ENCODE measurements at regions not wholly inside any gene's neighbourhood (a gene's known extent, or its start where the extent isn't known, plus 50 kb on each side); places are given as distances from the start of the nearest gene placed in this dataset.
"Not testable (repeated sequence)": the region's sequence is repeated elsewhere in the genome, so short reads cannot be mapped to it uniquely, and the experiment has no call there.

DNA sequence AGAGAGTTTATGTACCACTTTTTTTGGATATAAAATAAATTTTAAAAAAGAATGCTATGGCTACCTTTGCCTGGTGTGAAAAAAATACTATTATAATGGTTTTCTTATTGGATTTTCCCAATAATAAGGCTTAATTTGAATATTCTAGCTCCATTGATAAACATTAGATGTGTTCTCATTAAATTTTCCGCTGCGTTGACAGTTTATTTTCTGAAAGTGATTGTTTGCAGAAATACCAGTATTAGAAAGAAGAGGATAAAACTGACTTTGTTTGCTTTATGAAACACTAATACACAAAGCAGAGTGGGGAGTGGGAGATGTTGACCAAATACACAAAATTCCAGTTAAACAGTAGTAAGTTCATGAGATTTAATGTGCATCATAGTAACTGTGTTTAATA lies 433.3 kb upstream of the TMEFF2 start:
- DNase-seq (ENCODE audit: low read depth): no peak
- no peak overlapping the region for H3K4me3 ChIP-seq (ENCODE audit: low read depth, low read length)
- TF ChIP-seq, protein P1, sequence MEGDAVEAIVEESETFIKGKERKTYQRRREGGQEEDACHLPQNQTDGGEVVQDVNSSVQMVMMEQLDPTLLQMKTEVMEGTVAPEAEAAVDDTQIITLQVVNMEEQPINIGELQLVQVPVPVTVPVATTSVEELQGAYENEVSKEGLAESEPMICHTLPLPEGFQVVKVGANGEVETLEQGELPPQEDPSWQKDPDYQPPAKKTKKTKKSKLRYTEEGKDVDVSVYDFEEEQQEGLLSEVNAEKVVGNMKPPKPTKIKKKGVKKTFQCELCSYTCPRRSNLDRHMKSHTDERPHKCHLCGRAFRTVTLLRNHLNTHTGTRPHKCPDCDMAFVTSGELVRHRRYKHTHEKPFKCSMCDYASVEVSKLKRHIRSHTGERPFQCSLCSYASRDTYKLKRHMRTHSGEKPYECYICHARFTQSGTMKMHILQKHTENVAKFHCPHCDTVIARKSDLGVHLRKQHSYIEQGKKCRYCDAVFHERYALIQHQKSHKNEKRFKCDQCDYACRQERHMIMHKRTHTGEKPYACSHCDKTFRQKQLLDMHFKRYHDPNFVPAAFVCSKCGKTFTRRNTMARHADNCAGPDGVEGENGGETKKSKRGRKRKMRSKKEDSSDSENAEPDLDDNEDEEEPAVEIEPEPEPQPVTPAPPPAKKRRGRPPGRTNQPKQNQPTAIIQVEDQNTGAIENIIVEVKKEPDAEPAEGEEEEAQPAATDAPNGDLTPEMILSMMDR (IDR thresholded peaks at IDR 0.05; ENCODE audit: insufficient read depth, low read depth, low read length): no peak

DNA sequence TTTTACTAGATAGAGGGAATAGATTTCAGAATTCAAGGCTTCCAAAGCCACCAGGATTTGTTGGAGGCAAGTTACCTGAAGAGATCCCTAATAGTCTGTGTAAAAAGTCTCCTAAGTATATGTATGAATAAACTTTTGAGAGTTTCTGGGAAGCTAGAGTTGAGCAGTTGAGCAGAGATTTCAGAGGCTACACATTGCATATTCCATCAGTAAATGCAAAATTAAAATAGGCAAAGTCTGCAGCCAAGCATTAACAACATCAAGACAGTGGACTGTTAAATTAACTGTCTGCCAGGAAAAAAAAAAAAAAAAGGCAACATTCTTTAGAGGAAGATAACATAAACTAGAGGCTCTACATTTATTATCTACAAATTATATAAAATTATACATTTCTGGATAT lies 420.4 kb upstream of the TMEFF2 start:
- H3K4me3 ChIP-seq (ENCODE audit: low read depth, low read length): no peak overlapping the region
- no peak for DNase-seq (ENCODE audit: low read depth)
- TF ChIP-seq, protein P1 (IDR thresholded peaks at IDR 0.05; ENCODE audit: insufficient read depth, low read depth, low read length): no peak

DNA sequence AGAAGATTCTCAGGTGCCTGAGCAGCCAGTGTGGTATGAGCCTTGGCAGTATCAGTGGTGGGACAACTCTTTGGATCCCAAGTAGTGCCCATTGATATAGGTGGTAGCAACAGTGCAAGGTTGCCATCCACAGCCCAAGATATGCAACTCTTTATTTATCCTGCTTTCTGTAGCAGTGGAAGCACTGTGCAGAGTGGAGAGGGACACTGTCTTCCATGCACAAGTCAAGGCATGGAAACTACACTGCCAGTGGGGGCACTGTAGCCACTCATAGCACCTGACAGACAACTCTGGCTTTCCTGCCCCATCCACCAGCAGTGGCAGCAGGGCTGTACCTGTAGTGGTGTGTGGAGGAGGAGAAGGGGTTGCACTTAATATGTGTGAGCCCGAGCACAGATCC lies 409.6 kb upstream of the TMEFF2 start:
- H3K4me3 ChIP-seq (ENCODE audit: low read depth, low read length): no peak overlapping the region
- no peak for DNase-seq (ENCODE audit: low read depth)
- TF ChIP-seq, protein P1 (IDR thresholded peaks at IDR 0.05; ENCODE audit: insufficient read depth, low read depth, low read length): no peak

DNA sequence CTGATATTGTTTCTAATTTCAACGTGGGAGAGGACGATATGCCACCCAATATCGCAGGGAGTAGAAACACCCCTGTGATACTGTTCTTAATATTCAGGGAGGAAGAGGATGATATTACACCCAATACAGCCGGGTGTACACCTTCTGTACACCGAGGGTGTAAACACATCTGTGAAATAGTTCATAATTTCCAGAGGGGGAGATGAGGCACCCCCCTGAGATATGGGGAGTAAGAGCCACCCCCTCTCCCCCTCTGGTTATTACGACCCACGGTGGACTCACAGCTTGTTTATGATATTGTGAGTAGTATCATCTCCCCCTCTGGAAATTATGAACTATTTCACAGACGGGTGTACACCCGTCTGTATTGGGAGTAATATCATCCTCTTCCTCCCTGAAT lies 403.9 kb upstream of the TMEFF2 start:
- DNase-seq (ENCODE audit: low read depth); H3K4me3 ChIP-seq (ENCODE audit: low read depth, low read length): not testable (repeated sequence)

DNA sequence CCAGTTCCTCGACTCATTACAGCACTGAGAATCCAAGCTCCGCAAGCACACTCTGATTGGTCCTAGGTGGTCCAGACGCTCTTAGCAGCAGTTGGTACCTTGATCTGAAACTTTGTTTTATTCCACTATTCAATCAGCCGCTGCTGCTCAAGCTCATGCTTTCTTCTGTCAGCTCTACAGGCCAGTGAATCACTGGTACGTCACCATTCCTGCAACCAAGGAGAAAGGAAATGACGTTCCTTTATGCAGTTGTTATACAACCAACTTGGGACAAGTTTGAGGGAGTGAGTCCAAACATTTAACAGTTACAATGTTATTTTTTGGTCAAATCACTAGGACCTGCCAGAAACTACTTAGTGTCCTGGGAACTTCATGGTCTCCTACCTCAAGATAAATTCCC lies 398.8 kb upstream of the TMEFF2 start:
- DNase-seq (ENCODE audit: low read depth): no peak
- no peak overlapping the region for H3K4me3 ChIP-seq (ENCODE audit: low read depth, low read length)
- TF ChIP-seq, protein P1 (IDR thresholded peaks at IDR 0.05; ENCODE audit: insufficient read depth, low read depth, low read length): no peak

DNA sequence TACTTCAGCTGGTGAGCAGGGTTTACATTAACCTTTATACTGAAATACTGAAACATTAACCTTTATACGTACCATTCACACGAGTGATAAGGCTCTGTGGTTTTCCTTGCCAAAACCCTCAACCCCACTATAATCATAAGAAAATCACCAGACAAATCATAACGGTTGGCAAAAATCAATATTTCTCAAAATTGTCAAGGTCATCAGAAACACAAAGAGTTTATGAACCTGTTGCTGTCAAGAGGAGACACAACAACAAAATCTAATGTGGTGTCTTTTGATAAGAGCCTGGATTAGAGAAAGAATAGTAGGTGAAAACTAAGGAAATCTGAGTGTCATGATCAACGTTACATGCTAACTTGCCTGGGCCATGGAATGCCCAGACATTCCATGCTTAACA lies 396.9 kb upstream of the TMEFF2 start:
- no peak for DNase-seq (ENCODE audit: low read depth)
- TF ChIP-seq, protein P1 (IDR thresholded peaks at IDR 0.05; ENCODE audit: insufficient read depth, low read depth, low read length): no peak

DNA sequence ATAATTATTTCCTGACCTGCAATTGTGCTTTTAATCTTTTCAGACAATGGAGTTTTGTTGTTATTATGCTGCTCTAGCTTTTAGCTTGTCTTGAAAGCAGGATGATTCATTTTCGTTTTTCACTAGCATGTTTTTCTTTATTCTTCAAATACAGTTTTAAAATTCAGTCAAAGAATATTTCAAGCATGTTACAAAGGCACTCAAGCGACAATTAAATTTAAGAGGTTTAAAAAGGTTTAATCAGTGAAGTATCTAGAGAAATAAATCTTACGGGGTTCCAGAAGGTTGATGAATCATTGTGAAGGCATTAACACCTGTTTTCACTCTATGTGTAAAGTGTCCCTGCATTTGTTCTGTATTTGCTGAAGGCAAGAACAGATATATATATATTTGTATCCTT lies 390.7 kb upstream of the TMEFF2 start:
- no peak for DNase-seq (ENCODE audit: low read depth)
- TF ChIP-seq, protein P1 (IDR thresholded peaks at IDR 0.05; ENCODE audit: insufficient read depth, low read depth, low read length): no peak
- H3K4me3 ChIP-seq (ENCODE audit: low read depth, low read length): no peak overlapping the region

More for the DNA sequence above, 396.9 kb upstream of the TMEFF2 start:
- H3K4me3 ChIP-seq (ENCODE audit: low read depth, low read length): no peak overlapping the region

All from fibroblast of villous mesenchyme (primary cell).